ENCODE measurements at regions not wholly inside any gene's neighbourhood (a gene's known extent, or its start where the extent isn't known, plus 50 kb on each side); places are given as distances from the start of the nearest gene placed in this dataset.

- H3K4me3 ChIP-seq = no peak overlapping the region
- no peak for DNase-seq
- H3K9me3 ChIP-seq = no peaks in the 10 kb centered on the region
- TF ChIP-seq CTCF (IDR thresholded peaks at IDR 0.05) = no peak
- H3K9ac ChIP-seq (ENCODE audit: low read depth in 2 of 2, low read length in 2 of 2) = no peak overlapping the region
- intact Hi-C loops (cut with DNase I) = no loop called here
- no peaks in the 10 kb centered on the region for H3K36me3 ChIP-seq
- H3K27ac ChIP-seq = no peak overlapping the region
- H3K27me3 ChIP-seq = no peaks in the 10 kb centered on the region
- H3K4me1 ChIP-seq = no peaks in the 10 kb centered on the region
Observed at GRCh38 chr2:11967946-11968465, 221.6 kb downstream of the LPIN1 start.

- Histone ChIP-seq H3K27ac (no peak overlapping the region), H3K4me1 (no peaks in the 10 kb centered on the region), H3K4me3 (no peak overlapping the region), H3K9me3 (no peaks in the 10 kb centered on the region), H3K9ac (ENCODE audit: low read depth in 2 of 2, low read length in 2 of 2) (no peak overlapping the region), H3K27me3 (no peaks in the 10 kb centered on the region), H3K36me3 (no peaks in the 10 kb centered on the region)
- no peak for DNase-seq
- no peak for TF ChIP-seq CTCF (IDR thresholded peaks at IDR 0.05)
- intact Hi-C loops (cut with DNase I) = no loop called here
Observed at GRCh38 chr2:11968521-11968920, 222.1 kb downstream of the LPIN1 start.

- Histone ChIP-seq H3K4me3 (no peak overlapping the region), H3K9me3 (no peaks in the 10 kb centered on the region), H3K36me3 (no peaks in the 10 kb centered on the region), H3K9ac (ENCODE audit: low read depth in 2 of 2, low read length in 2 of 2) (no peak overlapping the region), H3K27ac (no peak overlapping the region), H3K27me3 (no peaks in the 10 kb centered on the region), H3K4me1 (no peaks in the 10 kb centered on the region)
- TF ChIP-seq CTCF (IDR thresholded peaks at IDR 0.05) = no peak
- intact Hi-C loops (cut with DNase I) = no loop called here
- DNase-seq = no peak
Observed at GRCh38 chr2:11969774-11970173, 223.3 kb downstream of the LPIN1 start.

- H3K4me3 ChIP-seq = no peak overlapping the region
- H3K36me3 ChIP-seq = no peaks in the 10 kb centered on the region
- TF ChIP-seq CTCF (IDR thresholded peaks at IDR 0.05) = no peak
- DNase-seq = no peak
- intact Hi-C loops (cut with DNase I) = no loop called here
- H3K4me1 ChIP-seq = no peaks in the 10 kb centered on the region
- no peaks in the 10 kb centered on the region for H3K27me3 ChIP-seq
- H3K9me3 ChIP-seq = no peaks in the 10 kb centered on the region
- no peak overlapping the region for H3K9ac ChIP-seq (ENCODE audit: low read depth in 2 of 2, low read length in 2 of 2)
- no peak overlapping the region for H3K27ac ChIP-seq
Observed at GRCh38 chr2:11974573-11974972, 228.1 kb downstream of the LPIN1 start.

- no peak for DNase-seq
- Histone ChIP-seq H3K27ac (no peak overlapping the region), H3K9me3 (no peaks in the 10 kb centered on the region), H3K4me1 (no peaks in the 10 kb centered on the region), H3K36me3 (no peaks in the 10 kb centered on the region), H3K4me3 (no peak overlapping the region), H3K9ac (ENCODE audit: low read depth in 2 of 2, low read length in 2 of 2) (no peak overlapping the region), H3K27me3 (no peaks in the 10 kb centered on the region)
- intact Hi-C loops (cut with DNase I) = no loop called here
- TF ChIP-seq CTCF (IDR thresholded peaks at IDR 0.05) = no peak
Observed at GRCh38 chr2:11975373-11975772, 228.9 kb downstream of the LPIN1 start.

- H3K27ac ChIP-seq = no peak overlapping the region
- no peaks in the 10 kb centered on the region for H3K9me3 ChIP-seq
- intact Hi-C loops (cut with DNase I) = no loop called here
- no peaks in the 10 kb centered on the region for H3K27me3 ChIP-seq
- no peak for DNase-seq
- no peak overlapping the region for H3K4me3 ChIP-seq
- no peak for TF ChIP-seq CTCF (IDR thresholded peaks at IDR 0.05)
- no peaks in the 10 kb centered on the region for H3K4me1 ChIP-seq
- H3K9ac ChIP-seq (ENCODE audit: low read depth in 2 of 2, low read length in 2 of 2) = no peak overlapping the region
- H3K36me3 ChIP-seq = no peaks in the 10 kb centered on the region
Observed at GRCh38 chr2:11976073-11976472, 229.6 kb downstream of the LPIN1 start.

Measured in colonic mucosa (tissue), 4 donors.